H9 (cell line): ENCODE measurements at regions not wholly inside any gene's neighbourhood (a gene's known extent, or its start where the extent isn't known, plus 50 kb on each side); places are given as distances from the start of the nearest gene placed in this dataset.

Experiments
- DNase-seq: peaks from one replicate; pipeline ENCODE4 v3.0.0-alpha.2; 2017
- H2AFZ ChIP-seq: one replicate; pipeline ENCODE4 v1.6.1; 2013; ENCODE audit warnings: mild to moderate bottlenecking, low read length, control low read depth, moderate library complexity
- H2AK5ac ChIP-seq: 2 replicates; pipeline ENCODE4 v1.6.1; 2013; ENCODE audit warnings: low read length, control low read depth, mixed read lengths; ENCODE audit not compliant: insufficient read length
- H2BK120ac ChIP-seq: one replicate; pipeline ENCODE4 v1.6.1; 2013; ENCODE audit warnings: low read depth, mild to moderate bottlenecking, low read length, control low read depth, inconsistent platforms; ENCODE audit not compliant: poor library complexity, severe bottlenecking
- H2BK12ac ChIP-seq: 2 replicates; pipeline ENCODE4 v1.6.1; 2013; ENCODE audit warnings: low read length, control low read depth, mixed read lengths, low read depth; ENCODE audit not compliant: insufficient read length
- H2BK15ac ChIP-seq: 2 replicates; pipeline ENCODE4 v1.6.1; 2013; ENCODE audit warnings: low read depth, low read length, control low read depth
- H2BK20ac ChIP-seq: one replicate; pipeline ENCODE4 v1.6.1; 2013; ENCODE audit warnings: low read depth, mild to moderate bottlenecking, low read length, control low read depth, inconsistent platforms; ENCODE audit not compliant: poor library complexity, severe bottlenecking
- H2BK5ac ChIP-seq: 2 replicates; pipeline ENCODE4 v1.6.1; 2013; ENCODE audit warnings: low read length, control low read depth, mixed read lengths; ENCODE audit not compliant: insufficient read length
- H3K14ac ChIP-seq: 2 replicates; pipeline ENCODE4 v1.6.1; 2013; ENCODE audit warnings: low read length, control low read depth; ENCODE audit not compliant: insufficient read depth
- H3K18ac ChIP-seq: 2 replicates; pipeline ENCODE4 v1.6.1; 2013; ENCODE audit warnings: low read depth, mild to moderate bottlenecking, mixed read lengths, low read length, control low read depth; ENCODE audit not compliant: insufficient read length
- H3K23ac ChIP-seq: 2 replicates; pipeline ENCODE4 v1.6.1; 2013; ENCODE audit warnings: low read length, control low read depth, mixed read lengths, low read depth; ENCODE audit not compliant: insufficient read length
- H3K23me2 ChIP-seq: 2 replicates; pipeline ENCODE4 v1.6.1; 2013; ENCODE audit warnings: low read depth, mild to moderate bottlenecking, mixed read lengths, low read length, control low read depth; ENCODE audit not compliant: insufficient read length, poor library complexity, severe bottlenecking
- H3K27ac ChIP-seq: 2 replicates; pipeline ENCODE4 v1.5.1; 2013; ENCODE audit warnings: low read length, control low read depth, mixed read lengths, low read depth; ENCODE audit not compliant: insufficient read length
- H3K27me3 ChIP-seq: 2 replicates; pipeline ENCODE4 v1.6.1; 2013; ENCODE audit warnings: low read length, control low read depth, inconsistent platforms; ENCODE audit not compliant: insufficient read depth
- H3K4ac ChIP-seq: 2 replicates; pipeline ENCODE4 v1.6.1; 2013; ENCODE audit warnings: low read depth, mild to moderate bottlenecking, control low read depth, inconsistent platforms, low read length, moderate library complexity
- H3K4me1 ChIP-seq: 2 replicates; pipeline ENCODE4 v1.6.1; 2013; ENCODE audit warnings: low read length, control low read depth, inconsistent platforms; ENCODE audit not compliant: insufficient read depth
- H3K4me2 ChIP-seq: 2 replicates; pipeline ENCODE4 v1.6.1; 2013; ENCODE audit warnings: low read length, control low read depth, mixed read lengths; ENCODE audit not compliant: insufficient read length, insufficient read depth
- H3K56ac ChIP-seq: 2 replicates; pipeline ENCODE4 v1.6.1; 2013; ENCODE audit warnings: low read depth, mild to moderate bottlenecking, mixed read lengths, low read length, control low read depth; ENCODE audit not compliant: insufficient read length
- H3K79me1 ChIP-seq: 2 replicates; pipeline ENCODE4 v1.6.1; 2013; ENCODE audit warnings: low read depth, mild to moderate bottlenecking, moderate library complexity, low read length, control low read depth, inconsistent platforms; ENCODE audit not compliant: insufficient read depth, poor library complexity, severe bottlenecking
- H3K79me2 ChIP-seq: 2 replicates; pipeline ENCODE4 v1.6.1; 2013; ENCODE audit warnings: low read length, control low read depth, inconsistent platforms; ENCODE audit not compliant: insufficient read depth
- H3K9ac ChIP-seq: 2 replicates; pipeline ENCODE4 v1.6.1; 2013; ENCODE audit warnings: low read length, control low read depth, mixed read lengths; ENCODE audit not compliant: insufficient read length; ENCODE audit errors: extremely low read depth
- H3K9me3 ChIP-seq: one replicate; pipeline ENCODE4 v1.6.1; 2013; ENCODE audit warnings: low read depth, low read length, inconsistent platforms; ENCODE audit not compliant: control insufficient read depth
- H3T11ph ChIP-seq: one replicate; pipeline ENCODE4 v1.6.1; 2013; ENCODE audit warnings: mild to moderate bottlenecking, low read length, control low read depth, inconsistent platforms
- H4K20me1 ChIP-seq: one replicate; pipeline ENCODE4 v1.6.1; 2013; ENCODE audit not compliant: control insufficient read depth, insufficient read length, insufficient read depth
- H4K5ac ChIP-seq: 2 replicates; pipeline ENCODE4 v1.6.1; 2013; ENCODE audit warnings: low read depth, mild to moderate bottlenecking, mixed read lengths, low read length, control low read depth; ENCODE audit not compliant: insufficient read length
- H4K8ac ChIP-seq: replicated peaks from 2 replicates; pipeline ENCODE4 v1.6.1; 2013; ENCODE audit warnings: low read length, control low read depth, mixed read lengths, low read depth; ENCODE audit not compliant: insufficient read length
- H4K91ac ChIP-seq: 2 replicates; pipeline ENCODE4 v1.6.1; 2013; ENCODE audit warnings: low read depth, mild to moderate bottlenecking, moderate library complexity, mixed read lengths, low read length, control low read depth; ENCODE audit not compliant: insufficient read length
- H3K27ac Mint-ChIP-seq, 3 experiments: 2 replicates in 2 of 3; 3 replicates in 1 of 3; pipeline ENCODE4 v1.8.0; 2020 to 2021; ENCODE audit warnings: mixed read lengths in 3 of 3, mild to moderate bottlenecking in 1 of 3, moderate library complexity in 1 of 3
- H3K27me3 Mint-ChIP-seq: 2 replicates; pipeline ENCODE4 v1.8.0; 2021; ENCODE audit warnings: low read depth, mild to moderate bottlenecking, moderate library complexity, mixed read lengths
- H3K36me3 Mint-ChIP-seq, 3 experiments: 2 replicates in 2 of 3; 3 replicates in 1 of 3; pipeline ENCODE4 v1.8.0; 2020 to 2021; ENCODE audit warnings: low read depth in 3 of 3, mixed read lengths in 3 of 3; ENCODE audit not compliant: insufficient read depth in 1 of 3
- H3K4me1 Mint-ChIP-seq, 2 experiments: 2 replicates each; pipeline ENCODE4 v1.8.0; 2020; ENCODE audit warnings: mixed read lengths in 2 of 2
- H3K4me3 Mint-ChIP-seq, 2 experiments: 2 replicates in 1 of 2; 3 replicates in 1 of 2; pipeline ENCODE4 v1.8.0; 2020 to 2021; ENCODE audit warnings: mild to moderate bottlenecking in 2 of 2, mixed read lengths in 2 of 2, moderate library complexity in 1 of 2
- H3K9me3 Mint-ChIP-seq, 2 experiments: 2 replicates in 1 of 2; 3 replicates in 1 of 2; pipeline ENCODE4 v1.8.0; 2020; ENCODE audit warnings: mild to moderate bottlenecking in 2 of 2, mixed read lengths in 2 of 2, moderate library complexity in 1 of 2
- CTCF ChIP-seq: fragments of 200-600 bp; sonication (generic); conservative IDR thresholded peaks from 3 replicates; pipeline ENCODE4 v1.8.0; 2021; ENCODE audit warnings: antibody characterized with exemption, mild to moderate bottlenecking

GRCh38 chr21:28561772-28562171 is 430.9 kb downstream of the LTN1 start:
- no peaks in the 10 kb centered on the region for H4K20me1 ChIP-seq
- no peak overlapping the region for H2AFZ ChIP-seq
- no peak overlapping the region for H3T11ph ChIP-seq
- H2AK5ac ChIP-seq: no peak overlapping the region
- no peak overlapping the region for H2BK120ac ChIP-seq
- H3K4me1 ChIP-seq: no peaks in the 10 kb centered on the region
- no peak overlapping the region for H3K56ac ChIP-seq
- H3K36me3 Mint-ChIP-seq: peaks cover 10 to 30% (median 12%) of the 10 kb centered on the region in 3 experiments
- no peak overlapping the region for H3K27ac Mint-ChIP-seq
- H3K4me1 Mint-ChIP-seq: no peaks in the 10 kb centered on the region
- no peak overlapping the region for H3K18ac ChIP-seq
- no peak for DNase-seq
- no peak overlapping the region for H3K27ac ChIP-seq
- no peak overlapping the region for H4K5ac ChIP-seq
- H3K4ac ChIP-seq: no peak overlapping the region
- H3K23me2 ChIP-seq: no peaks in the 10 kb centered on the region
- no peak overlapping the region for H2BK15ac ChIP-seq
- no peak overlapping the region for H3K4me3 Mint-ChIP-seq
- no peak overlapping the region for H3K14ac ChIP-seq
- H2BK5ac ChIP-seq: no peak overlapping the region
- peaks cover 40 to 48% of the 10 kb centered on the region in 2 experiments for H3K9me3 Mint-ChIP-seq
- no peaks in the 10 kb centered on the region; the same call in 1 of the 2 replicates for H3K27me3 Mint-ChIP-seq
- H3K79me2 ChIP-seq: no peaks in the 10 kb centered on the region
- H3K79me1 ChIP-seq: no peaks in the 10 kb centered on the region
- H3K27me3 ChIP-seq: no peaks in the 10 kb centered on the region
- no peaks in the 10 kb centered on the region for H3K9me3 ChIP-seq
- H3K9ac ChIP-seq: no peak overlapping the region
- H3K23ac ChIP-seq: no peak overlapping the region
- H4K8ac ChIP-seq: no peak overlapping the region
- no peak for TF ChIP-seq CTCF
- no peak overlapping the region for H4K91ac ChIP-seq
- H3K4me2 ChIP-seq: no peak overlapping the region
- H2BK12ac ChIP-seq: no peak overlapping the region
- no peak overlapping the region for H2BK20ac ChIP-seq
